VCaP (cell line): ENCODE measurements at regions not wholly inside any gene's neighbourhood (a gene's known extent, or its start where the extent isn't known, plus 50 kb on each side); places are given as distances from the start of the nearest gene placed in this dataset.

Experiments used
- H3K27ac ChIP-seq: fragments of 450-650 bp; 2 replicates; pipeline ENCODE4 v1.5.1; 2017
- TF ChIP-seq, protein P1 (sequence below): fragments of 450-650 bp; conservative IDR thresholded peaks from 2 replicates; pipeline ENCODE4 v1.5.1; 2017; ENCODE audit warnings: mild to moderate bottlenecking, moderate library complexity

GRCh38 chr5:57037355-57037754, 85.4 kb upstream of the MIER3 start:
- TF ChIP-seq, protein P1, sequence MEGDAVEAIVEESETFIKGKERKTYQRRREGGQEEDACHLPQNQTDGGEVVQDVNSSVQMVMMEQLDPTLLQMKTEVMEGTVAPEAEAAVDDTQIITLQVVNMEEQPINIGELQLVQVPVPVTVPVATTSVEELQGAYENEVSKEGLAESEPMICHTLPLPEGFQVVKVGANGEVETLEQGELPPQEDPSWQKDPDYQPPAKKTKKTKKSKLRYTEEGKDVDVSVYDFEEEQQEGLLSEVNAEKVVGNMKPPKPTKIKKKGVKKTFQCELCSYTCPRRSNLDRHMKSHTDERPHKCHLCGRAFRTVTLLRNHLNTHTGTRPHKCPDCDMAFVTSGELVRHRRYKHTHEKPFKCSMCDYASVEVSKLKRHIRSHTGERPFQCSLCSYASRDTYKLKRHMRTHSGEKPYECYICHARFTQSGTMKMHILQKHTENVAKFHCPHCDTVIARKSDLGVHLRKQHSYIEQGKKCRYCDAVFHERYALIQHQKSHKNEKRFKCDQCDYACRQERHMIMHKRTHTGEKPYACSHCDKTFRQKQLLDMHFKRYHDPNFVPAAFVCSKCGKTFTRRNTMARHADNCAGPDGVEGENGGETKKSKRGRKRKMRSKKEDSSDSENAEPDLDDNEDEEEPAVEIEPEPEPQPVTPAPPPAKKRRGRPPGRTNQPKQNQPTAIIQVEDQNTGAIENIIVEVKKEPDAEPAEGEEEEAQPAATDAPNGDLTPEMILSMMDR = no peak
- no peak overlapping the region for H3K27ac ChIP-seq

- H3K27ac ChIP-seq = no peak overlapping the region
- TF ChIP-seq, protein P1 = no peak
These were observed 89.6 kb upstream of the MIER3 start for GRCh38 chr5:57041570-57041969.

DNA sequence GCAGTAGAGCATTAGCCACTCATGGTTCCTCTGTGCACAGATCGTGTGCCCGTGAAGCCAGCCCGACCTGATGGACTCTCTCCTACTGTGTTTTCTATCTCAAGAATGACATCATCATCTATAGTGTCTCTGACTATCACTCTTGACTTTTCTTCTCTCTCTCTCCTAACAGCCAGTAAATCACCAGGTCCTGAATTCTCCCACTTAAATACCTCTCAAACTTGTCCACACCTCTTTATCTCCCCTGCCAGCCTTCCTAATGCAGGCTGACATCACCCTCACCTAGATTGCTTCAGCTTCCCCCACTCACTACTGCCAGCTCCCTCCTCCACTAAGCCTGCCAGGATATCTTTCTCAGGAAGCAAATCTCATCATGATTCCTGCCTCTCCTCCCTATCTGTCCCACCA, 90.6 kb upstream of the MIER3 start:
- TF ChIP-seq, protein P1 = no peak
- H3K27ac ChIP-seq = no peak overlapping the region

- TF ChIP-seq, protein P1 = no peak
- H3K27ac ChIP-seq = no peak overlapping the region
These were observed 102.2 kb upstream of the MIER3 start for GRCh38 chr5:57054135-57054534.

- TF ChIP-seq, protein P1 = no peak
These were observed 102.7 kb upstream of the MIER3 start for GRCh38 chr5:57054671-57055070.

GRCh38 chr5:57055731-57056130, 103.8 kb upstream of the MIER3 start:
- no peak overlapping the region for H3K27ac ChIP-seq
- TF ChIP-seq, protein P1 = no peak

More at GRCh38 chr5:57054671-57055070, 102.7 kb upstream of the MIER3 start:
- H3K27ac ChIP-seq = no peak overlapping the region

GRCh38 chr5:57063773-57064172, 110.1 kb upstream of the GPBP1 start:
- TF ChIP-seq, protein P1 = no peak

More at GRCh38 chr5:57063773-57064172, 110.1 kb upstream of the GPBP1 start:
- H3K27ac ChIP-seq = no peak overlapping the region
